Neural cell (in vitro differentiated cells): ENCODE measurements at regions not wholly inside any gene's neighbourhood (a gene's known extent, or its start where the extent isn't known, plus 50 kb on each side); places are given as distances from the start of the nearest gene placed in this dataset.

Experiments
- H2AFZ ChIP-seq: fragments of 200-600, 300-800 bp; sonication (generic), shearing (Covaris generic); 2 replicates; pipeline ENCODE4 v1.6.0; 2014; ENCODE audit warnings: low read depth, mild to moderate bottlenecking, antibody characterized with exemption, low read length, moderate library complexity
- H3F3A ChIP-seq: fragments of 200-600 bp; shearing (Covaris generic); 2 replicates; pipeline ENCODE4 v1.6.1; 2016; ENCODE audit warnings: mild to moderate bottlenecking, moderate library complexity, mixed read lengths, antibody characterized with exemption, low read length; ENCODE audit not compliant: insufficient read depth, poor library complexity, severe bottlenecking
- H3K27ac ChIP-seq: fragments of 200-600, 300-800 bp; sonication (generic), shearing (Covaris generic); 2 replicates; pipeline ENCODE4 v1.5.1; 2014; ENCODE audit warnings: mild to moderate bottlenecking, low read length, moderate library complexity
- H3K27me3 ChIP-seq: fragments of 300-800, 200-600 bp; sonication (generic), shearing (Covaris generic); 2 replicates; pipeline ENCODE4 v1.6.0; 2014; ENCODE audit warnings: mild to moderate bottlenecking, low read depth, low read length, moderate library complexity; ENCODE audit not compliant: insufficient read depth
- H3K36me3 ChIP-seq: fragments of 300-800, 200-600 bp; sonication (generic), shearing (Covaris generic); 2 replicates; pipeline ENCODE4 v1.5.1; 2014; ENCODE audit warnings: mild to moderate bottlenecking, antibody characterized with exemption, low read length, moderate library complexity; ENCODE audit not compliant: insufficient read depth
- H3K4me2 ChIP-seq: fragments of 300-800, 200-600 bp; sonication (generic), shearing (Covaris generic); 2 replicates; pipeline ENCODE4 v1.6.0; 2014; ENCODE audit warnings: mild to moderate bottlenecking, low read length
- H3K4me3 ChIP-seq: fragments of 300-800, 200-600 bp; sonication (generic), shearing (Covaris generic); 2 replicates; pipeline ENCODE4 v1.5.1; 2014; ENCODE audit warnings: mild to moderate bottlenecking, low read length, moderate library complexity
- H3K79me2 ChIP-seq: fragments of 200-600 bp; shearing (Covaris generic); replicated peaks from 2 replicates; pipeline ENCODE4 v1.6.0; 2014; ENCODE audit warnings: mild to moderate bottlenecking, low read length, moderate library complexity; ENCODE audit not compliant: insufficient read depth
- H3K9ac ChIP-seq: fragments of 300-800, 200-600 bp; sonication (generic), shearing (Covaris generic); 2 replicates; pipeline ENCODE4 v1.6.1; 2016; ENCODE audit warnings: mild to moderate bottlenecking, low read length, mixed read lengths
- H3K9me2 ChIP-seq: fragments of 200-600 bp; shearing (Covaris generic); 2 replicates; pipeline ENCODE4 v1.6.1; 2016; ENCODE audit warnings: mild to moderate bottlenecking, low read length, mixed read lengths; ENCODE audit not compliant: insufficient read depth
- H3K9me3 ChIP-seq: fragments of 200-600, 300-800 bp; sonication (generic), shearing (Covaris generic); 2 replicates; pipeline ENCODE4 v1.6.1; 2016; ENCODE audit warnings: mild to moderate bottlenecking, mixed run types, low read length, moderate library complexity, mixed read lengths
- H4K20me1 ChIP-seq: fragments of 200-600 bp; shearing (Covaris generic); 2 replicates; pipeline ENCODE4 v1.6.1; 2016; ENCODE audit warnings: mild to moderate bottlenecking, mixed run types; ENCODE audit not compliant: insufficient read depth
- EP300 ChIP-seq: fragments of 450-650 bp; conservative IDR thresholded peaks from 2 replicates; pipeline ENCODE4 v1.6.1; 2014; ENCODE audit warnings: antibody characterized with exemption, mild to moderate bottlenecking, moderate library complexity; ENCODE audit not compliant: poor library complexity, severe bottlenecking
- EZH2 ChIP-seq: fragments of 200-600, 300-800 bp; shearing (Covaris generic), sonication (generic); IDR thresholded peaks from 2 replicates; pipeline ENCODE4 v1.6.1; 2014; ENCODE audit warnings: antibody characterized with exemption, low read length, borderline replicate concordance, mild to moderate bottlenecking; ENCODE audit not compliant: insufficient read depth, poor library complexity, severe bottlenecking
- MXI1 ChIP-seq: fragments of 450-650 bp; conservative IDR thresholded peaks from 2 replicates; pipeline ENCODE4 v1.6.1; 2014; ENCODE audit warnings: antibody characterized with exemption, mild to moderate bottlenecking; ENCODE audit not compliant: poor library complexity, severe bottlenecking
- POLR2AphosphoS5 ChIP-seq: IDR thresholded peaks from 2 replicates; pipeline ENCODE4 v1.6.1; 2012
- RAD21 ChIP-seq: fragments of 450-650 bp; conservative IDR thresholded peaks from 2 replicates; pipeline ENCODE4 v1.6.1; 2014; ENCODE audit warnings: antibody characterized with exemption, mild to moderate bottlenecking, moderate library complexity
- REST ChIP-seq: IDR thresholded peaks from 2 replicates; pipeline ENCODE4 v1.6.1; 2012; ENCODE audit warnings: borderline replicate concordance
- SMC3 ChIP-seq: fragments of 450-650 bp; conservative IDR thresholded peaks from 2 replicates; pipeline ENCODE4 v1.6.1; 2014; ENCODE audit warnings: antibody characterized with exemption, mild to moderate bottlenecking, moderate library complexity; ENCODE audit not compliant: poor library complexity
- TAF1 ChIP-seq: IDR thresholded peaks from 2 replicates; pipeline ENCODE4 v1.6.1; 2012; ENCODE audit warnings: low read depth
- TF ChIP-seq, protein P1 (sequence below): fragments of 450-650 bp; IDR thresholded peaks from 2 replicates; pipeline ENCODE4 v1.5.1; 2014; ENCODE audit warnings: antibody characterized with exemption, mild to moderate bottlenecking, moderate library complexity; ENCODE audit not compliant: poor library complexity, severe bottlenecking

- H3K9me3 ChIP-seq: no peaks in the 10 kb centered on the region
- no peaks in the 10 kb centered on the region for H3K79me2 ChIP-seq
- no peak overlapping the region for H3K27ac ChIP-seq
- no peaks in the 10 kb centered on the region for H3F3A ChIP-seq
- no peaks in the 10 kb centered on the region for H4K20me1 ChIP-seq
- H3K27me3 ChIP-seq: no peaks in the 10 kb centered on the region
- H3K4me3 ChIP-seq: no peak overlapping the region
- no peaks in the 10 kb centered on the region for H3K36me3 ChIP-seq
- TF ChIP-seq RAD21 (no peak), REST (no peak), SMC3 (no peak), TAF1 (no peak), POLR2AphosphoS5 (no peak), MXI1 (no peak), EZH2 (no peak), EP300 (no peak)
- TF ChIP-seq, protein P1, sequence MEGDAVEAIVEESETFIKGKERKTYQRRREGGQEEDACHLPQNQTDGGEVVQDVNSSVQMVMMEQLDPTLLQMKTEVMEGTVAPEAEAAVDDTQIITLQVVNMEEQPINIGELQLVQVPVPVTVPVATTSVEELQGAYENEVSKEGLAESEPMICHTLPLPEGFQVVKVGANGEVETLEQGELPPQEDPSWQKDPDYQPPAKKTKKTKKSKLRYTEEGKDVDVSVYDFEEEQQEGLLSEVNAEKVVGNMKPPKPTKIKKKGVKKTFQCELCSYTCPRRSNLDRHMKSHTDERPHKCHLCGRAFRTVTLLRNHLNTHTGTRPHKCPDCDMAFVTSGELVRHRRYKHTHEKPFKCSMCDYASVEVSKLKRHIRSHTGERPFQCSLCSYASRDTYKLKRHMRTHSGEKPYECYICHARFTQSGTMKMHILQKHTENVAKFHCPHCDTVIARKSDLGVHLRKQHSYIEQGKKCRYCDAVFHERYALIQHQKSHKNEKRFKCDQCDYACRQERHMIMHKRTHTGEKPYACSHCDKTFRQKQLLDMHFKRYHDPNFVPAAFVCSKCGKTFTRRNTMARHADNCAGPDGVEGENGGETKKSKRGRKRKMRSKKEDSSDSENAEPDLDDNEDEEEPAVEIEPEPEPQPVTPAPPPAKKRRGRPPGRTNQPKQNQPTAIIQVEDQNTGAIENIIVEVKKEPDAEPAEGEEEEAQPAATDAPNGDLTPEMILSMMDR: no peak
- no peaks in the 10 kb centered on the region for H3K9me2 ChIP-seq
- no peak overlapping the region for H3K4me2 ChIP-seq
- no peak overlapping the region for H3K9ac ChIP-seq
- no peak overlapping the region for H2AFZ ChIP-seq
Observed at GRCh38 chr20:48302844-48303542, 517.7 kb upstream of the SULF2 start.

DNA sequence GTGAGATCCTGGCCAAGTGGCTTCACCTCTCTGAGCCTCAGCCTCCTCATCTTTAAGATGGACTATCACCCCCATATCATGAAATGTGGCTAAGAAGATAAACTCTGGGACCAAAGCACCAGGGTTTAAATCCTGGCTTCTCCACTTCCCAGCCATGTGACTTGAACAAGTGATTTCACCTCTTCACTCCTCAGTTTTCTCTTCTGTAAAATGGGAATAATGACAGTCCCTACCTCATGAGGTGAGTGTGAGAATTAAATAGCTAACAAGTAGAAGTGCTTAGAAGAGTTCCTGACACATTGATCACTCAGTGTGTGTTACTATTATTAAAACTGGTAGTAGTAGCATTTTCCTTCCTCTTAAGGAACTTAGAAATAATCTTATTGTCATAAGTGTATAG, 516.9 kb upstream of the SULF2 start:
- no peaks in the 10 kb centered on the region for H3F3A ChIP-seq
- H3K9ac ChIP-seq: no peak overlapping the region
- no peaks in the 10 kb centered on the region for H3K27me3 ChIP-seq
- no peak overlapping the region for H3K27ac ChIP-seq
- no peaks in the 10 kb centered on the region for H3K79me2 ChIP-seq
- H3K9me2 ChIP-seq: no peaks in the 10 kb centered on the region
- TF ChIP-seq, protein P1: no peak
- no peak for TF ChIP-seq EZH2
- no peak for TF ChIP-seq POLR2AphosphoS5
- no peak for TF ChIP-seq REST
- TF ChIP-seq TAF1: no peak
- H3K36me3 ChIP-seq: no peaks in the 10 kb centered on the region
- H3K4me3 ChIP-seq: no peak overlapping the region
- no peaks in the 10 kb centered on the region for H4K20me1 ChIP-seq
- no peaks in the 10 kb centered on the region for H3K9me3 ChIP-seq
- H3K4me2 ChIP-seq: no peak overlapping the region
- H2AFZ ChIP-seq: no peak overlapping the region
